ENCODE measurements at regions not wholly inside any gene's neighbourhood (a gene's known extent, or its start where the extent isn't known, plus 50 kb on each side); places are given as distances from the start of the nearest gene placed in this dataset.

- no peak for TF ChIP-seq BCLAF1 (IDR thresholded peaks at IDR 0.05)
- TF ChIP-seq HNRNPUL1 (IDR thresholded peaks at IDR 0.05; ENCODE audit: low read depth, low read length): no peak
- TF ChIP-seq ISL2 (CRISPR knock-in tag; IDR thresholded peaks at IDR 0.05): no peak
- TF ChIP-seq ZNF761 (CRISPR knock-in tag; conservative IDR thresholded peaks at IDR 0.05): no peak
- no peak for TF ChIP-seq SRY (CRISPR knock-in tag; IDR thresholded peaks at IDR 0.05)
Measured at GRCh38 chr7:153247926-153248325, 488.4 kb downstream of the ACTR3B start (continued).

GRCh38 chr7:153258686-153259085, 499.1 kb downstream of the ACTR3B start:
- Histone ChIP-seq H3K36me3 (replicated peaks in 1 of 2; ENCODE audit: control insufficient read depth in 1 of 2, insufficient read depth in 2 of 2, low read length in 2 of 2) (no peaks in the 10 kb centered on the region), H3K27ac (ENCODE audit: extremely low read length, insufficient read depth, low read length) (no peak overlapping the region), H3K9ac (ENCODE audit: insufficient read depth, low read depth, low read length) (no peak overlapping the region), H2AFZ (ENCODE audit: low read length) (no peak overlapping the region), H4K20me1 (ENCODE audit: insufficient read depth, low read length) (no peaks in the 10 kb centered on the region), H3K4me1 (ENCODE audit: insufficient read depth, low read length) (no peaks in the 10 kb centered on the region), H3K9me3 (ENCODE audit: low read length) (peaks cover 12% of the 10 kb centered on the region; the same call in 1 of the 2 replicates), H3K27me3 (ENCODE audit: control insufficient read depth in 1 of 2, insufficient read depth in 2 of 2, low read length in 2 of 2) (no peaks in the 10 kb centered on the region), H3K4me3 (replicated peaks in 1 of 3; ENCODE audit: insufficient read depth in 1 of 3, low read depth in 2 of 3, low read length in 3 of 3) (no peak overlapping the region), H3K79me2 (ENCODE audit: insufficient read depth, low read length) (no peaks in the 10 kb centered on the region), H3K4me2 (ENCODE audit: low read depth, low read length) (no peak overlapping the region)
- WGBS (ENCODE audit: low lambda C conversion rate): 50% methylated on average over 6 of the region's 6 CpGs
- TF ChIP-seq GABPB1 (CRISPR knock-in tag; IDR thresholded peaks at IDR 0.05): no peak
- TF ChIP-seq SRF (IDR thresholded peaks at IDR 0.05; ENCODE audit: low read depth, low read length): no peak
- TF ChIP-seq ZFP91 (CRISPR knock-in tag; IDR thresholded peaks at IDR 0.05; ENCODE audit: borderline replicate concordance): no peak
- no peak for TF ChIP-seq BRCA1 (CRISPR knock-in tag; IDR thresholded peaks at IDR 0.05)
- no peak for TF ChIP-seq ZNF260 (CRISPR knock-in tag; IDR thresholded peaks at IDR 0.05; ENCODE audit: borderline replicate concordance, low read depth)
- no peak for TF ChIP-seq ERF (CRISPR knock-in tag; IDR thresholded peaks at IDR 0.05)
- CTCF ChIA-PET (ENCODE audit: low intra/inter-chr PET ratio, low total read pairs): no interaction called here
- no TSS peak for BruUV-seq (replicated peaks)
- FAIRE-seq: no peak
- DNase-seq (ENCODE audit: low spot score): no peak
- in situ Hi-C loops (cut with HindIII; ENCODE audit: extremely low pct_ligation_motif_present, low pct_unique_long_range_greater_than_20kb): no loop called here
- no peak for ATAC-seq
- POLR2A ChIA-PET: no interaction called here
- intact Hi-C loops (cut with micrococcal nuclease; ENCODE audit: unreplicated experiment): no loop called here
